OCI-LY3 (cell line): ENCODE measurements at regions not wholly inside any gene's neighbourhood (a gene's known extent, or its start where the extent isn't known, plus 50 kb on each side); places are given as distances from the start of the nearest gene placed in this dataset.
"Not testable (repeated sequence)": the region's sequence is repeated elsewhere in the genome, so short reads cannot be mapped to it uniquely, and the experiment has no call there.

Experiments
- H2AFZ ChIP-seq: fragments of 200-600, 300-600 bp; shearing (Covaris generic); 2 replicates; pipeline ENCODE4 v1.6.0; 2014; ENCODE audit warnings: antibody characterized with exemption, low read depth, low read length
- H3K27ac ChIP-seq: fragments of 200-600, 300-600 bp; sonication (generic); 2 replicates; pipeline ENCODE4 v1.5.1; 2014; ENCODE audit warnings: mild to moderate bottlenecking, low read length, moderate library complexity, mixed read lengths
- H3K27me3 ChIP-seq: fragments of 200-600, 300-600 bp; sonication (generic); 2 replicates; pipeline ENCODE4 v1.6.1; 2014; ENCODE audit warnings: low read depth, low read length, mixed read lengths
- H3K36me3 ChIP-seq: fragments of 200-600, 300-600 bp; sonication (generic); replicated peaks from 2 replicates; pipeline ENCODE3; 2014; ENCODE audit warnings: low read depth, low read length, mixed read lengths
- H3K4me1 ChIP-seq: fragments of 300-600, 200-600 bp; sonication (generic); 2 replicates; pipeline ENCODE4 v1.6.1; 2014; ENCODE audit warnings: low read length, mixed read lengths
- H3K4me2 ChIP-seq: fragments of 200-600, 300-600 bp; sonication (generic); 2 replicates; pipeline ENCODE4 v1.6.1; 2014; ENCODE audit warnings: low read length, mixed read lengths
- H3K4me3 ChIP-seq: fragments of 300-600, 200-600 bp; sonication (generic); 2 replicates; pipeline ENCODE4 v1.5.1; 2014; ENCODE audit warnings: antibody characterized with exemption, mild to moderate bottlenecking, low read length, moderate library complexity
- H3K79me2 ChIP-seq: fragments of 300-600, 200-600 bp; shearing (Covaris generic); 2 replicates; pipeline ENCODE4 v1.6.1; 2014; ENCODE audit warnings: mild to moderate bottlenecking, low read length, mixed read lengths
- H3K9ac ChIP-seq: fragments of 300-600, 200-600 bp; shearing (Covaris generic); 2 replicates; pipeline ENCODE4 v1.6.0; 2014; ENCODE audit warnings: mild to moderate bottlenecking, low read length, moderate library complexity
- H3K9me3 ChIP-seq: fragments of 200-600, 300-600 bp; shearing (Covaris generic); 2 replicates; pipeline ENCODE4 v1.6.1; 2014; ENCODE audit warnings: low read length, mixed read lengths; ENCODE audit not compliant: insufficient read depth
- H4K20me1 ChIP-seq: fragments of 200-600, 300-600 bp; sonication (generic); 2 replicates; pipeline ENCODE4 v1.6.1; 2016; ENCODE audit warnings: low read length, mixed read lengths; ENCODE audit not compliant: insufficient read depth
- EZH2phosphoT487 ChIP-seq: fragments of 200-600 bp; shearing (Covaris generic); IDR thresholded peaks from 2 replicates; pipeline ENCODE4 v1.6.1; 2018; ENCODE audit warnings: antibody characterized with exemption, mixed run types, low read depth
- TF ChIP-seq, protein P1 (sequence below): fragments of 200-600, 300-600 bp; sonication (generic); IDR thresholded peaks from 2 replicates; pipeline ENCODE4 v1.5.1; 2014; ENCODE audit warnings: antibody characterized with exemption, low read length, low read depth

DNA sequence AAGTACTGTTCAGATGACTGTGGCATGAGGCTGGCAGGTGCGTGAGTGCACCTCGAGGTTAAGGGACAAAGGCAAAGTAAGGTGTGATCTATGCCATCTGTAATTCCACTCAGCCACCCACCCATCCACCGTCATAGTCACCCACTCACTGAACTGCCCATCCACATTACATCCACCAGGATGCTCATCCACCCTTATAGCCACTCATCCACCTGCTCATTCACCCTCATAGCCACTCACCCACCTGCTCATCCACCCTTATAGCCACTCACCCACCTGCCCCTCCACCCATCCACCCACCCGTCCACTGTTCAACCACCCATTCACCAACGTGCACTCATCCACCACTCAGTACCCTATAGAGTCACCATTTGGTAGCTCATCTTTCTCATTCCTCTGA is 64.1 kb upstream of the UXT start:
- Histone ChIP-seq H3K27ac (no peak overlapping the region), H3K4me1 (no peaks in the 10 kb centered on the region), H3K27me3 (no peaks in the 10 kb centered on the region), H3K4me3 (no peak overlapping the region), H3K79me2 (no peaks in the 10 kb centered on the region), H3K4me2 (no peak overlapping the region), H3K36me3 (no peaks in the 10 kb centered on the region), H2AFZ (no peak overlapping the region), H4K20me1 (no peaks in the 10 kb centered on the region), H3K9me3 (no peaks in the 10 kb centered on the region), H3K9ac (no peak overlapping the region)
- no peak for TF ChIP-seq EZH2phosphoT487
- TF ChIP-seq, protein P1, sequence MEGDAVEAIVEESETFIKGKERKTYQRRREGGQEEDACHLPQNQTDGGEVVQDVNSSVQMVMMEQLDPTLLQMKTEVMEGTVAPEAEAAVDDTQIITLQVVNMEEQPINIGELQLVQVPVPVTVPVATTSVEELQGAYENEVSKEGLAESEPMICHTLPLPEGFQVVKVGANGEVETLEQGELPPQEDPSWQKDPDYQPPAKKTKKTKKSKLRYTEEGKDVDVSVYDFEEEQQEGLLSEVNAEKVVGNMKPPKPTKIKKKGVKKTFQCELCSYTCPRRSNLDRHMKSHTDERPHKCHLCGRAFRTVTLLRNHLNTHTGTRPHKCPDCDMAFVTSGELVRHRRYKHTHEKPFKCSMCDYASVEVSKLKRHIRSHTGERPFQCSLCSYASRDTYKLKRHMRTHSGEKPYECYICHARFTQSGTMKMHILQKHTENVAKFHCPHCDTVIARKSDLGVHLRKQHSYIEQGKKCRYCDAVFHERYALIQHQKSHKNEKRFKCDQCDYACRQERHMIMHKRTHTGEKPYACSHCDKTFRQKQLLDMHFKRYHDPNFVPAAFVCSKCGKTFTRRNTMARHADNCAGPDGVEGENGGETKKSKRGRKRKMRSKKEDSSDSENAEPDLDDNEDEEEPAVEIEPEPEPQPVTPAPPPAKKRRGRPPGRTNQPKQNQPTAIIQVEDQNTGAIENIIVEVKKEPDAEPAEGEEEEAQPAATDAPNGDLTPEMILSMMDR, result no peak

DNA sequence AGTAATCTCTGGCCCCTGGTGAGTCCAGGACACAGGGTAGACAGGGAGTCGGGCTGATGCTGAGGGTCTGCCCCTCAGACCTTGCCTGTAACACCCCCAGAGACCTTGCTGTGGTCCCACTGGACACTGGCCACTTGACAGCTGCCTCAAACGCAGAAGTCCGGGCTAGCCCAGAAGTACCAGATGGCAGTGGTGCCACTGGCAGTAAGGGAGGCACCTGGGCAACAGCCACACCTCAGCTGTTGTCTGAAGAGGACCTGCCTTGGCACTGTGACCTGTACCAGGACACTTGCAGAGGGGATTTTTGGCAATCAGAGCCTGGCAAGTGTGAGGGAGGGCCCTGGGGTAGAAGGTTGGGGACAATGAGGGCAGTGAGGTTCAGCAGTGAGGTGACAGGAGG is 63.3 kb upstream of the UXT start:
- H3K4me3 ChIP-seq, result no peak overlapping the region
- no peaks in the 10 kb centered on the region for H3K36me3 ChIP-seq
- H3K9me3 ChIP-seq, result no peaks in the 10 kb centered on the region
- H3K27ac ChIP-seq, result no peak overlapping the region
- no peak overlapping the region for H3K4me2 ChIP-seq
- no peaks in the 10 kb centered on the region for H4K20me1 ChIP-seq
- no peaks in the 10 kb centered on the region for H3K27me3 ChIP-seq
- no peak overlapping the region for H2AFZ ChIP-seq
- TF ChIP-seq EZH2phosphoT487, result no peak
- TF ChIP-seq, protein P1, result no peak
- H3K4me1 ChIP-seq, result no peaks in the 10 kb centered on the region
- no peak overlapping the region for H3K9ac ChIP-seq
- H3K79me2 ChIP-seq, result no peaks in the 10 kb centered on the region

DNA sequence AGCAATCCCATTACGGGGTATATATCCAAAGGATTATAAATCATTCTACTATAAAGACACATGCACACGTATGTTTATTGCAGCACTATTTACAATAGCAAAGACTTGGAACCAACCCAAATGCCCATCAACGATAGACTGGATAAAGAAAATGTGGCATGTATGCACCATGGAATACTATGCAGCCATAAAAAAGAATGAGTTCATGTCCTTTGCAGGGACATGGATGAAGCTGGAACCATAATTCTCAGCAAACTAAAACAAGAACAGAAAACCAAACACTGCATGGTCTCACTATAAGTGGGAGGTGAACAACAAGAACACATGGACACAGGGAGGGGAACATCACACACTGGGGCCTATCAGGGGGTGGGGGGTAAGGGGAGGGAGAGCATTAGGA is 56.1 kb upstream of the UXT start:
- H4K20me1 ChIP-seq, H3K36me3 ChIP-seq, H3K9me3 ChIP-seq, H3K4me3 ChIP-seq, H3K9ac ChIP-seq, H3K4me1 ChIP-seq, H2AFZ ChIP-seq, H3K27me3 ChIP-seq, H3K79me2 ChIP-seq, H3K27ac ChIP-seq, H3K4me2 ChIP-seq: not testable (repeated sequence)

DNA sequence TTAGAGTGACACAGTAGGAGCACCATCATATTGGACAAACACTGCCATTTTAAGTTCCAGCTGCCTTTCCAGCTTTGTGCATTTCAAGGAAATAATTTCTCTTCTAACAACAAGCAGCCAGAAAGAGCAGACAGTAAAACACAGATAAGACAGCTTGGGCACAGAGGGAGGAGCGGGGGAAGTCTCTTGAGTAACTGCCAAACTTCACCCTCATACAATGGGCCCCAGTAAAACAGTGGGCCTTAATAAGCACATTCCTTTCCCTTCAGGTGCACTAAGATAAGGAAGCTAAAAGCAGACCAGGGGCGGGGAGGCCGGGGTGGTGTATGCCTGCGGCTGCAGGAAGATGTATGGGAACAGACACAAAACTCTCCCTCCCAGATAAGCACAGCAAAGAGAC is 53.7 kb upstream of the UXT start:
- not testable (repeated sequence) for H3K4me1 ChIP-seq, H3K36me3 ChIP-seq, H3K27ac ChIP-seq, H2AFZ ChIP-seq, H3K9ac ChIP-seq, H3K9me3 ChIP-seq, H3K79me2 ChIP-seq, H3K4me2 ChIP-seq, H4K20me1 ChIP-seq, H3K27me3 ChIP-seq, H3K4me3 ChIP-seq

DNA sequence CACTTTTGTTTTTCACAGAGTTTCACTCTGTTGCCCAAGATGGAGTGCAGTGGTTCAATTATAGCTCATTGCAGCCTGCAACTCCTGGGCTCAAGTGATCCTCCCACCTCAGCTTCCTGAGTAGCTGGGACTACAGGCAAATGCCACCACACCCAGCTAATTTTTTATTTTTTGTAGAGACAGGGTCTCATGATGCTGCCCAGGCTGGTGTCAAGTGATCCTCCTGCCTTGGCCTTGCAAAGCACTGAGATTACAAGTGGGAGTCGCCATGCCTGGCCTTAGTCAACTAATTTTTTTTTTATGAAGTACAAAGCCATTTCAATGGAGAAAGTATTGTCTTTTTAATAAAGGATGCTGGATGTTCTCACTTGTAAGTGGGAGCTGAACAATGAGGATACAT is 51.3 kb upstream of the UXT start:
- Histone ChIP-seq H2AFZ (no peak overlapping the region), H3K27ac (no peak overlapping the region), H3K4me2 (no peak overlapping the region), H3K9me3 (no peaks in the 10 kb centered on the region), H3K79me2 (no peaks in the 10 kb centered on the region), H3K9ac (no peak overlapping the region), H3K27me3 (0 out of 2 replicates have a peak, but pooled peaks cover 2% of the 10 kb centered on the region), H4K20me1 (no peaks in the 10 kb centered on the region), H3K4me1 (no peaks in the 10 kb centered on the region), H3K36me3 (no peaks in the 10 kb centered on the region), H3K4me3 (no peak overlapping the region)
- TF ChIP-seq, protein P1, result no peak
- TF ChIP-seq EZH2phosphoT487, result no peak
